Mesenchymal stem cell (in vitro differentiated cells and primary cell): ENCODE measurements at regions not wholly inside any gene's neighbourhood (a gene's known extent, or its start where the extent isn't known, plus 50 kb on each side); places are given as distances from the start of the nearest gene placed in this dataset.

Source experiments
- DNase-seq: peaks from one replicate; pipeline ENCODE4 v3.0.0-alpha.2; 2013
- H2AFZ ChIP-seq: one replicate; pipeline ENCODE4 v1.6.1; 2013; ENCODE audit warnings: low read depth, mild to moderate bottlenecking, control low read depth, inconsistent platforms, low read length, moderate library complexity
- H2AK5ac ChIP-seq: 2 replicates; pipeline ENCODE4 v1.6.1; 2013; ENCODE audit warnings: low read length, moderate library complexity, mild to moderate bottlenecking, inconsistent platforms; ENCODE audit not compliant: severe bottlenecking
- H2BK120ac ChIP-seq: one replicate; pipeline ENCODE4 v1.6.1; 2013; ENCODE audit warnings: low read depth, mild to moderate bottlenecking, inconsistent platforms, low read length, moderate library complexity
- H2BK12ac ChIP-seq, 2 experiments: one replicate each; pipeline ENCODE4 v1.6.1; 2013; ENCODE audit warnings: inconsistent platforms in 2 of 2, low read length in 2 of 2, mild to moderate bottlenecking in 2 of 2, moderate library complexity in 2 of 2, control low read depth in 1 of 2
- H2BK15ac ChIP-seq: one replicate; pipeline ENCODE4 v1.6.1; 2013; ENCODE audit warnings: mild to moderate bottlenecking, low read depth, inconsistent platforms; ENCODE audit not compliant: poor library complexity, severe bottlenecking
- H2BK5ac ChIP-seq: 2 replicates; pipeline ENCODE4 v1.6.1; 2013; ENCODE audit warnings: low read depth, mild to moderate bottlenecking, low read length, control low read depth, inconsistent platforms; ENCODE audit not compliant: poor library complexity, severe bottlenecking
- H3K14ac ChIP-seq, 2 experiments: one replicate each; pipeline ENCODE4 v1.6.1; 2013; ENCODE audit warnings: inconsistent platforms in 2 of 2, low read length in 2 of 2, control low read depth in 1 of 2, mild to moderate bottlenecking in 1 of 2, moderate library complexity in 1 of 2
- H3K18ac ChIP-seq, 2 experiments: one replicate each; pipeline ENCODE4 v1.6.1; 2013; ENCODE audit warnings: inconsistent platforms in 2 of 2, low read length in 2 of 2, control low read depth in 1 of 2, low read depth in 1 of 2, mild to moderate bottlenecking in 1 of 2
- H3K23ac ChIP-seq, 2 experiments: one replicate each; pipeline ENCODE4 v1.6.1; 2013; ENCODE audit warnings: inconsistent platforms in 2 of 2, low read length in 2 of 2, mild to moderate bottlenecking in 2 of 2, moderate library complexity in 2 of 2, control low read depth in 1 of 2
- H3K27ac ChIP-seq: 2 replicates; pipeline ENCODE4 v1.5.1; 2013; ENCODE audit warnings: mild to moderate bottlenecking, moderate library complexity, low read length, control low read depth, inconsistent platforms; ENCODE audit not compliant: poor library complexity, severe bottlenecking
- H3K27me3 ChIP-seq, 2 experiments: 2 replicates each; pipeline versions ENCODE4 v1.6.1 to v1.7.0; 2013; ENCODE audit warnings: low read length in 2 of 2, mild to moderate bottlenecking in 2 of 2, moderate library complexity in 2 of 2, control low read depth in 1 of 2, inconsistent platforms in 1 of 2; ENCODE audit not compliant: control insufficient read depth in 1 of 2, insufficient read depth in 1 of 2
- H3K36me3 ChIP-seq, 2 experiments: 2 replicates each; pipeline versions ENCODE4 v1.6.1 to v1.7.0; 2013; ENCODE audit warnings: low read length in 2 of 2, control low read depth in 1 of 2, inconsistent platforms in 1 of 2, low read depth in 1 of 2, mild to moderate bottlenecking in 1 of 2; ENCODE audit not compliant: insufficient read depth in 2 of 2, control insufficient read depth in 1 of 2
- H3K4ac ChIP-seq, 2 experiments: one replicate each; pipeline ENCODE4 v1.6.1; 2013; ENCODE audit warnings: inconsistent platforms in 2 of 2, low read length in 2 of 2, mild to moderate bottlenecking in 2 of 2, moderate library complexity in 2 of 2, control low read depth in 1 of 2, low read depth in 1 of 2
- H3K4me1 ChIP-seq: 2 replicates; pipeline ENCODE4 v1.6.1; 2013; ENCODE audit warnings: low read depth, low read length, control low read depth; ENCODE audit not compliant: control insufficient read depth, insufficient read depth
- H3K4me2 ChIP-seq: 2 replicates; pipeline ENCODE4 v1.6.1; 2013; ENCODE audit warnings: low read length, mild to moderate bottlenecking, inconsistent platforms; ENCODE audit not compliant: poor library complexity, severe bottlenecking
- H3K4me3 ChIP-seq, 2 experiments: 2 replicates each; pipeline versions ENCODE4 v1.5.1 to v1.7.0; 2013; ENCODE audit warnings: low read length in 2 of 2, mild to moderate bottlenecking in 2 of 2, control low read depth in 1 of 2, low read depth in 1 of 2; ENCODE audit not compliant: insufficient read depth in 1 of 2
- H3K79me1 ChIP-seq: replicated peaks from 2 replicates; pipeline ENCODE4 v1.6.1; 2013; ENCODE audit warnings: mild to moderate bottlenecking, control low read depth, low read length, inconsistent platforms; ENCODE audit not compliant: poor library complexity, severe bottlenecking
- H3K9ac ChIP-seq: 2 replicates; pipeline ENCODE4 v1.7.0; 2013; ENCODE audit warnings: mild to moderate bottlenecking, low read length, moderate library complexity
- H3K9me3 ChIP-seq: 2 replicates; pipeline ENCODE4 v1.7.0; 2013; ENCODE audit warnings: mild to moderate bottlenecking, low read length; ENCODE audit not compliant: control insufficient read depth
- H4K8ac ChIP-seq: one replicate; pipeline ENCODE4 v1.6.1; 2013; ENCODE audit warnings: inconsistent platforms, mild to moderate bottlenecking, low read length, moderate library complexity
- H4K91ac ChIP-seq: one replicate; pipeline ENCODE4 v1.6.1; 2013; ENCODE audit warnings: mild to moderate bottlenecking, low read length, inconsistent platforms
- WGBS: methylation state at CpG from one replicate; pipeline ENCODE4 v1.1.7; 2013; ENCODE audit warnings: mixed read lengths; 5-methylcytosine and 5-hydroxymethylcytosine counted together

DNA sequence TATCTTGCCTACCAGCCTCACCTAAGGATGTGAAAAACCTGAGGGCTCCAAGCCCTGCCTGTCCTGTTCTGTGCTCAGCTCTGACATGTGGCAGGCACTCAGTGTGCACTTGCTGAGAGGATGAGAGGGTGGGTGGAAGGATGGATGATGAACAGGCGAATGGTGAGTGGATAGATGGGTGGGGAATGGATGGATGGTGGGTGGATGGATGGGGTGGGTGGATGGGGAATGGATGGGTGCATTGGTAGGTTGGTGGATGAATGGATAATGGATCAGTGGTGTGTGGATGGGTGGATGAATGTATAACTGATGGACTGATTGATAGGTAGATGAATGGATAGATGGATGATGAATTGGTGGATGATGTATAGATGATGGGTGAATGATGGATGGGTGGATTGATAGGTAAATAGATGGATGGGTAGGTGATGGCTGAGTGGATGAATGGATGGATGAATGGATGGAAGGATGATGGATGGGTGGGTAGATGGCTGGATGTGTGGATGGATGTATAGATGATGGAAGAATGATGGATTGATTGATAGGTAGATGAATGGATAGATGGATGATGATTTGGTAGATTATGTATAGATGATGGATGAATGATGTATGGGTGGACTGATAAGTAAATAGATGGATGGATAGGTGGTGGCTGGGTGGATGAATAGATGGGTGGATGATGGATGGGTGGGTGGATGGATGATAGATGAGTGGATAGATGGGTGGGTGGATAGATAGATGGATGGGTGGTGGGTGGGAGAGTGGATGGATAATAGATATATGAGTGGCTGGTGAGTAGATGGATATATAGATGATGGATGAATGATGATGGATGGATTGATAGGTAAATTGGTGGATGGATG, 69.3 kb upstream of the NKX1-1 start:
- no peak overlapping the region for H2BK5ac ChIP-seq
- no peaks in the 10 kb centered on the region for H3K4me1 ChIP-seq
- H2BK120ac ChIP-seq = no peak overlapping the region
- H3K14ac ChIP-seq = no peak overlapping the region
- H2BK15ac ChIP-seq = no peak overlapping the region
- no peak overlapping the region for H3K27ac ChIP-seq
- 66% methylated on average over 1 of the region's 1 CpG for WGBS
- no peaks in the 10 kb centered on the region for H3K36me3 ChIP-seq
- peaks cover 9% of the 10 kb centered on the region for H3K9me3 ChIP-seq
- H2BK12ac ChIP-seq = no peak overlapping the region
- no peak for DNase-seq
- H3K9ac ChIP-seq = no peak overlapping the region
- H2AK5ac ChIP-seq = no peak overlapping the region
- no peak overlapping the region for H3K4me3 ChIP-seq
- H4K91ac ChIP-seq = no peak overlapping the region
- H3K23ac ChIP-seq = no peak overlapping the region
- no peak overlapping the region for H3K4me2 ChIP-seq
- no peak overlapping the region for H4K8ac ChIP-seq
- H3K27me3 ChIP-seq = peaks cover 0 to 34% of the 10 kb centered on the region in 2 experiments
- no peak overlapping the region for H2AFZ ChIP-seq
- H3K18ac ChIP-seq = no peak overlapping the region
- no peaks in the 10 kb centered on the region for H3K79me1 ChIP-seq
- H3K4ac ChIP-seq = no peak overlapping the region

DNA sequence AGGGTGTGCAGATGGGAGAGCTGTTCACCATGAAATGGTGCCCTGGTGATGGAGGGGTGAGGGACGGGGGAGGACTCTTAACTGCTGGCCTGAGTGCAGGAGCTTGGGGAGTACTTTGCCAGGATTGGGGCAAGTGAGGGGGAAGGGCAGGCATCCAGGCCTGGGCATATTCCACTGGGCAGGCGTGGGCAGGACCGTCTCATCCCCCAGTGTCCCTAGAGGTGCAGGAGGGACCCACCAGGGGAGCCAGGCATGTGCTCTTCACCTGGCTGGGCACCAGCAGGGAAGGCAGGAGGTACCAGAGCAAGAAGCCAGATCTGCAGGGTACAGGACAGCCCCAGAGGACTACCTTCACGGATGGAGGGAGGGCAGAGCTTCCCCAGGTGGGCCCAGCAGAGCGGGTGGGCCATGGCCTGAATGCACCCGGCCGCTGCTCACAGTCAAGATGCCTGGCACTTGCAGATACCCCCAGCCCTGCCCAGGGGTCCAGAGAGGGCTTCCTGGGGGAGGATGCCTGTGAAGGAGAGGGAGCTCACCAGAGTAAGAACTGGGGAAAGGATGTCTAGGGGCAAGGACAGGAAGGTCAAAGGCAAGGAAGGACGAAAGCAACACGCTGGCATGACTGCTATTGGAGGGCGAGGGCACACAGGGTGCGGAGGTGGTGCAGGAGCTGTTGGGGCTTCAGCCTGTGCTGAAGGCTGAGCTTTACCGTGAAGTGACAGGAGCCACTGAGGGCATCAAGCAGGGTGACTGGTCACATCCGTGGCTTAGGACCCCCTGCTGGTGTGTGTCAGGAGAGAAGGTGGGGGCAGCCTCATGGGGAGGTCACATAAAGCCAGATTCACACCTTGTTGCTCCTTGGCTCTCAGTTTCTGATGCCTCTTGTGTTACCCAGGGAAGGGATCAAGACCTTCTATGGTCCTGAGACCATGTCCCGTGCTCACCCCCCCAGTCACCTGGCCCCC, 68.2 kb upstream of the NKX1-1 start:
- Histone ChIP-seq H3K9me3 (no peaks in the 10 kb centered on the region), H3K18ac (no peak overlapping the region), H4K91ac (no peak overlapping the region), H4K8ac (no peak overlapping the region), H3K14ac (no peak overlapping the region), H2AK5ac (no peak overlapping the region), H2AFZ (no peak overlapping the region), H3K27me3 (peaks cover 0 to 40% of the 10 kb centered on the region in 2 experiments), H3K4me3 (no peak overlapping the region), H2BK5ac (no peak overlapping the region), H3K4ac (no peak overlapping the region), H2BK15ac (no peak overlapping the region), H3K79me1 (no peaks in the 10 kb centered on the region), H3K4me1 (no peaks in the 10 kb centered on the region), H3K27ac (no peak overlapping the region), H3K4me2 (no peak overlapping the region), H3K9ac (no peak overlapping the region), H3K36me3 (no peaks in the 10 kb centered on the region), H2BK12ac (no peak overlapping the region), H3K23ac (no peak overlapping the region), H2BK120ac (no peak overlapping the region)
- WGBS = 78% methylated on average over 14 of the region's 14 CpGs
- no peak for DNase-seq

DNA sequence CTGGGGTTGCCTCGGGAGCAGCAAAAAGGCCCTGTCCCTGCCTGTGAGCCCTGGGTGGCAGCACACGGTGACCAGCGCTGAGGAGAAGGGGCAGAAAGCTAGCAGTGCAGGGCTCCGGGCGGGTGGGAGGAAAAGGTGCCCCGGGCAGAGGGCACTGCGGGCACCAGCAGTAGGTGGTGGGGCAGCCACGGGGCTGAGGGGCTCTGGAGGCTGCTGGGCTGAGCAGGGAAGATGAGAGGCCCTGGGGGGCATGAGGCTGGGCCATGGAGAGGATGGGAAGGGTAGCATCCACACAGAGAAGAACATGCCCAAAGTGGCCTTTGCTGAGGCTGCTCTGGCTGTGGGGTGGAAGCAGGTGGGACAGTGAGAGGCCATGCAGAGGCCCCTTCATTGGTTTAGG, 67.5 kb upstream of the NKX1-1 start:
- no peak overlapping the region for H2AFZ ChIP-seq
- no peaks in the 10 kb centered on the region for H3K4me1 ChIP-seq
- no peak overlapping the region for H2BK120ac ChIP-seq
- H3K23ac ChIP-seq = no peak overlapping the region
- no peak overlapping the region for H2BK5ac ChIP-seq
- DNase-seq = no peak
- H3K9ac ChIP-seq = no peak overlapping the region
- no peak overlapping the region for H3K27ac ChIP-seq
- no peaks in the 10 kb centered on the region for H3K79me1 ChIP-seq
- 89% methylated on average over 8 of the region's 8 CpGs for WGBS
- peaks cover 1% of the 10 kb centered on the region for H3K9me3 ChIP-seq
- H3K4me3 ChIP-seq = no peak overlapping the region
- no peak overlapping the region for H3K4ac ChIP-seq
- peaks cover 0 to 40% of the 10 kb centered on the region in 2 experiments for H3K27me3 ChIP-seq
- no peaks in the 10 kb centered on the region for H3K36me3 ChIP-seq
- H2AK5ac ChIP-seq = no peak overlapping the region
- no peak overlapping the region for H4K8ac ChIP-seq
- no peak overlapping the region for H2BK12ac ChIP-seq
- H3K18ac ChIP-seq = no peak overlapping the region
- H4K91ac ChIP-seq = no peak overlapping the region
- no peak overlapping the region for H3K4me2 ChIP-seq
- no peak overlapping the region for H2BK15ac ChIP-seq
- H3K14ac ChIP-seq = no peak overlapping the region
